ENCODE measurements at regions not wholly inside any gene's neighbourhood (a gene's known extent, or its start where the extent isn't known, plus 50 kb on each side); places are given as distances from the start of the nearest gene placed in this dataset.

GRCh38 chr4:116118221-116118620 lies 967.2 kb downstream of the TRAM1L1 start:
- TF ChIP-seq POLR2A (IDR thresholded peaks at IDR 0.05) (no peak), CTCF (IDR thresholded peaks at IDR 0.05) (no peak)

Data from lower leg skin (tissue), 3 donors.